GM19395 (cell line): ENCODE measurements at regions not wholly inside any gene's neighbourhood (a gene's known extent, or its start where the extent isn't known, plus 50 kb on each side); places are given as distances from the start of the nearest gene placed in this dataset.
"Not testable (repeated sequence)": the region's sequence is repeated elsewhere in the genome, so short reads cannot be mapped to it uniquely, and the experiment has no call there.

Experiments used
- ATAC-seq: cut with Tn5 transposase; IDR thresholded peaks from one replicate; pipeline ENCODE4 v1.9.1; 2021; ENCODE audit warnings: mild to moderate bottlenecking, moderate library complexity; ENCODE audit not compliant: unreplicated experiment

DNA sequence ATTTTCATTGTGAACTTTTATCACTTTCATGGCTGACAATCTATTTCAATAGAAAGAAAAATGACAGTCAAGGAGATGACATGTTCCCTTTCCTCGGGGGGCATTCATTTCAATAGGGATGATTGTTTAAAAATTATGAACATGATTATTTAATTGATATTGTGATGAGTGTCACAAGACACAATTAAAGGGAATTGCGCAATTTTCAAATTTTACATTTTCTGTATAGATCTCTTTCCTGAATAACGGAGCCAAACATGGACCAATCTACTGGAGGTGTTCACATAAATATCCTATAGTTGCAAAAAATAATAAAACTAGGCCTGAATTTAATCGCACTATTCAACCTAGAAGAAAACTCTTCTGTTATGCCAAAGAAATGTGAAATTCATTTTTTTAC is 1274.6 kb downstream of the SLITRK5 start:
- ATAC-seq: no peak

DNA sequence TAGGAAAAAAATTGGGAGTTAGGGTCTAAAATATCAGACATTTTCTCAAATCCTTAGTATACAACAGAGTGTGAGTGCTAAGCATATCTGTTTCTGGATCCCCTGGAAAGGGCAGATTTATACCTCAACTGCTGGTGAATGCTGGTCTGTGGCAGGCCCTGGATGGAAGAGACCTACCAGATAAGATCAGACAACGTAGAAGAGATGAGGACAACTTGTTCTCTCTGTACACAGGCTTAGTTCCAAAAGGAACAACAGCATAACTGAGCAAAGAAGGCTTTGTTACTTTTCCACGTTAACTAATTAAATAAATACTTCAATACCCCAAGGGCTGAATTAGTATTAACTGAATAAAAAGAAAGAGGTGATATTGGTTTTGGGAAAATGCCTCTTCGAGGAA is 1277.3 kb downstream of the SLITRK5 start:
- ATAC-seq: no peak

DNA sequence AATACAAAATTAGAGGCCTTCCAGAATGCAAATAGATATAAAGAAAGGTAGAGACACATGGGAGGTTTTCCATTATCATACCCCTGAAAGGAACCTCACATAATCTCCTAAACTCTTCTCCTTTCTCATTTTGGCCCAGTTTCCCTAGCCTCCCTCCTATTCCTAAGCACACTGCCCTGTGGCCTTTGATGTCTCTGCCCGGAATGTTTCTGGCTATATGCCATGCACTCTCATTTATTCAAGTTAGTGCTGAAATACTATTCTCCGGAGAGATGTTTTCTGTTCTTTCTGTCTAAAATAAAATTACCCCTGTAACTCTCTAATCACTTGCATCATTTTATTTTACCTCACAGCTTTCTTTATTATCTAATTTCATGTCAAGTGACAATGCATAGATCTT is 1287.7 kb downstream of the SLITRK5 start:
- ATAC-seq: no peak

DNA sequence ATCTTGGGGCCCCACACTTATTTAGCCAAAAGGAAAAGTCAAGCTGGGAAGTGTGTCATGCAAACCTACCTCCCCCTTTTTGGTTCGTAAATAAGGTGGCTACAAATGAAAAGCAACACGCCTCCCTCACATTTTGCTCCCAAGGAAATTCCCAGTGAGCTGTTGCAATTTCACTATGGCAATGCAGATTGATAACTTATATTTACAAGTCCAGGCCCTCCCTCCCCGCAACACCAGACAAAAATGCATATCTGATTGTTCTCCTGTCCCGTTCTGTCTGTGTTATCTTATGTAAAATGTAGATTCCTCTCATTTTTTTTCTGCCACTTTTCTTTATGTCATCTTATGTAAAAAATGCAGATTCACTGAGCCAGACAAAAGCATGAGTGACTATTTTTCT is 1305.3 kb downstream of the SLITRK5 start:
- no peak for ATAC-seq

DNA sequence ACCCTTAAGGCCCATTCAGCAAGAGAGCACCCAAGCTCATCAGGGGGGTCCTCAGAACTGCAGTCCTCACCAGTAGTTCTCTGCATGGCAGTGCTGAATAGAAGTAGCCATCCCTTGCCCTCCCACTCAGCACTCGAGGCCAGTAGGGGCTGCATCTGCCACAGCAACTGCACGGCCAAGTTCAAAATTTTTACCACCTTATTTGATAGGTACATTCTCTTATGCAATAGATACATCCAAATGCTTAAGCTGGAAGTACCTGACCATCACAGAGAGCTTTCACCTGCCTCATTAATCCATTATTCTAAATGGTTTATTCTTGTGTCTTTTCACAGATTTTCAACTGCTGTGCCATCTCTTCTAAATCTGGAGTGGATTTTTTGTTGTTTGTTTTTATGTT is 1307.4 kb downstream of the SLITRK5 start:
- ATAC-seq: no peak

DNA sequence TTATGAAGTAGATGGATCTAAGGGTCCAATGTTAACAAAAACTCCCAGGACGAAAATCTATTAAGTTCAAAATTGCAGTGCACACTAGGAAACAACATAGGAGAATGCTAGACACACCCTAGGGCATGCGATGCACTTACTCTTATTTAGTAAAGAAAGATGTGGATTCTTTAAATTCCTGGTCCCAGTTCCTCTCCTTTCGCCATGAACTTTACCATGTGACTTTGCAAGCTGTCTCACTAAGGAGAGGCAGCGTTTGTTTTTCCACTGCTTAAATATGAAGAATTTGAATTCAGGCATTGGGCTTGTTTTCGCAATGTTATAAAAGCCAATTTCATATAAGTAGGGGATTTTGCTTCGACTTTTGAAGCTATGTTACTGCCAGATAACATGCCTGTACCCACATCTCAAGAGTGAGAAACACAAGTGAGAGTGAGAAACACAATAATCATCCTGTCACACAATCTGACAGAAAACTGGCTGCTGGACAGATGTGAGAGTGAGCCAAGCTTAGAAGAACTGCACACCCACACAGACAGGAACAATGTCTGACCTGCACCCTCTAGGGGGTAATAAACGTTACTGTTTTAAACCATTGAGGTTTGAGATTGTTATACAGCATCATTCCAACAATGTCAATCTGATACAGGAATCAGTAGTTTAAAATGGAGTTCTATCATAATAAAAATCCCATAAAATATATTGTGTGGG is 1308.4 kb downstream of the SLITRK5 start:
- ATAC-seq: no peak

DNA sequence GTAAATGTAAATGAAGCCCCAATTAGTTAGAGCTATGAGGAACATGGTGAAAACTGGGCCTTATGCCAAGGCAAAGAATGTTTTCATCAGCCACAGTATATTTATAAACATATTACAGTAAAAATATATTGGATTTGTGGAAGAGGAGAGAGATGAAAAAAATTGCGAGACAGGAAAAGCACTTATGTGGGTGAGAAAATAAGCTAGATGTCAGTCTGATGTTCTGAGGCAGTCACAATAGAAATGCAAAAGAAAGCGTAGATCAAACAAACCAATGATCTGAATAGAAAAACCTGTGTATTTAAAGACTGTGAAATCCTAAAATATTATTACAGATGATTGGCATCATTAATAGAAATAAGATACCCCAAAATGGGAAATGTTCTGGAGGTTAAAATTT is 1332.5 kb downstream of the SLITRK5 start:
- no peak for ATAC-seq

DNA sequence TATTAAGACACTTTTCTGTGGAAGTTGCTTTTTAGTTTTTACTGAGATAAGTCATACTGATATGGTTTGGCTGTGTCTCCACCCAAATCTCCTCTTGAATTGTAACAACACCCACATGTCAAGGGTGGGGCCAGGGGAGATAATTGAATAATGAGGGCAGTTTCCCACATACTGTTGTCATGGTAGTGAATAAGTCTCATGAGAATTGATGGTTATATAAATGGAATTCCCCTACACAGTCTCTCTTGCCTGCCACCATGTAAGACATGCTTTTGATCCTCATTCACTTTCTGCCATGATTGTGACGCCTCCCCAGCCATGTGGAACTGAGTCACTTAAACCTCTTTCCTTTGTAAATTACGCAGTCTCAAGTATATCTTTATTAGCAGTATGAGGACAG is 1340.4 kb downstream of the SLITRK5 start:
- no peak for ATAC-seq

DNA sequence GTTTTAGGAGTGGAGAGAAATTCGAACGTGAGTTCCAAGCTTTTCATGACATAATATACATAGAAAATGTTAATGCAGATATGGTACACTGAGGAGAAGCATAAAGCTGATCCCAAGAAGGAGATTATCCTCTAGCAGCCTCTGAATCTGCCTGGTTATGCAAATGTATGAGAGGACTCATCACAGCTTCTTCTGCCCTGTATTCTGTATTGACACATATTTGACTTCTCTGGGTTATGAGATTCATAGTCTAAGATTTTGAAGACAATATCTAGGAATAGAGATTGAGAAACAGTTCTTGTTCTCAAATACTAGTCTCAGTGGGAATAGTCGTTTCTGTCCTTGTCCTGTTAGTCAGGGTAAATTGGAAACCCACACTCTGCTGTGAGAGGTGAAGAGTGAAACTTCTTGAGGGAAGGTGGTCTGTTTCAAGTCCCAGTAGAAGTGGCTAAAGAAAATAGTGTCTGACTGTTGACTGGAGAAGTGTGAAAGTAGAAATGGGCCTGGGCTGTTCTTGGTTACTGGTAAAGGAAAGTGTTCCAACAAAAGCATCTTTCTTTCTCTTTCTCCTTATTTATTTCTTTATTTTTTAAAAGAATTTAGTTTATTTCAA is 1356.6 kb downstream of the SLITRK5 start:
- no peak for ATAC-seq

DNA sequence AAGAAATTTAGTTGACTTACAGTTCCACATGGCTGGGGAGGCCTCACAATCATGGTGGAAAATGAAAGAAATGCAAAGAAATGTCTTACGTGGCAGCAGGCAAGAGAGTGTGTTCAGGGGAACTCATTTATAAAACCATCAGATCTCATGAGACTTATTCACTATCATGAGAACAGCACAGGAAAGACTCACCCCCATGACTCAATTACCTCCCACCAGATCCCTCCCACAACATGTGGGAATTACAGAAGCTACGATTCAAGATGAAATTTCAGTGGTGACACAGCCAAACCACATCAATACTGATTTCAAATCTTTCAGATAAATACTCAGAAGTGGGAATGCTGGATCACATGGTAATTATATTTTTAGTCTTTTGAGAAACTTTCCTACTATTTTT is 1357.9 kb downstream of the SLITRK5 start:
- no peak for ATAC-seq

DNA sequence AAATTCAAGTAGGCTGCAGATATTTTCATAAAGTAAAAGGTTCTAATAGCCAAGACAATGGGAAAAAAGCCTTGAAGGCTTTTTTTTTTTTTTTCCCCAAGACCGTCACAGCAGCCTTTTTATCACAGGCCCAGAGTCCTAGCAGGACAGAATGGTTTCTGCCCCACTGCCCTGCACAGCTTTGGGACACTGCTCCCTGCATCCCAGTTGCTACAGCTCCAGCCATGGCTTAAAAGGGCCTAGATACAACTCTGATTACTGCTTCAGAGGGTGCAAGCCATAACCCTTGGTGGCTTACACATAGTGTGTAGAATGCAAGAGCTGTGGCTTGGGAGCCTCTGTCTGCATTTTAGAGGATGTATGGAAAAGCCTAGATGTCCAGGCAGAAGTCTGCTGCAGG is 1362.8 kb downstream of the SLITRK5 start:
- ATAC-seq: no peak

DNA sequence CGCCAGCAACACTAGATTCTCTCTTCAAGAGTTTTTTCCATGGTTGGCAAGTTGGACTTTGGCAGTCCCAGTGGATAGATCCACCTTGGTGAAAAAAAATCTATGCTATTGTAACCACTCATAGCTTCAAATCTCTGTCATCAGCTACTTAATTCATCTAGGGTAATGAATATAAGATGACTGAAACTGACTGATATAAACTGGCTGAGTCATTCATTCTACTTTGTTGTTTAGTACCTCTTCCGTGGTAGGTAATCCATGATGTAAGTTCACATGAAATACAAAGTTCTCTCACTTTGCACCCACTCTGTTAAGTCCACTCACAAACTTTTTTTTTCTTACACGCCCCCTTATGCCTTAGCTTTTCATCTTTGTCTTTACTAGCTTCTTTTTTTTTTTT is 1381.5 kb downstream of the SLITRK5 start:
- no peak for ATAC-seq

DNA sequence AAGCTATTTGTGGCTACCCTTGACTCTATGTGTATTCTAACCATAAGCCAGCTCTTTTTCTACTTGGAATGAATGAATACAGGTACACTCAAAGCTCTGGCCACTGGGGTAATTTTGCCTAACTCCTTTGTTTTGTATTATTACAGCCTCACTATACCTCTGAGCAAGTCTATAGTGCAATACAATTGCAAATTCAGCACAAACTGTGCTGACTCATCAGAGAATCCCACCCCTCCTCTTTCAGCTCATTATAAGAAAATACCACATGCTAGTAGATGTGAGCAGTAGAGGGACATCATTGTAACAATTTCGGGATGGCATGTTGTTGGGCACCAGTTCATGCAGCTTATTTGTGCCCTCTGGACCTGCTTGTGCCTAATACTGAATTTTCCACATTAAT is 1382.2 kb downstream of the SLITRK5 start:
- no peak for ATAC-seq

DNA sequence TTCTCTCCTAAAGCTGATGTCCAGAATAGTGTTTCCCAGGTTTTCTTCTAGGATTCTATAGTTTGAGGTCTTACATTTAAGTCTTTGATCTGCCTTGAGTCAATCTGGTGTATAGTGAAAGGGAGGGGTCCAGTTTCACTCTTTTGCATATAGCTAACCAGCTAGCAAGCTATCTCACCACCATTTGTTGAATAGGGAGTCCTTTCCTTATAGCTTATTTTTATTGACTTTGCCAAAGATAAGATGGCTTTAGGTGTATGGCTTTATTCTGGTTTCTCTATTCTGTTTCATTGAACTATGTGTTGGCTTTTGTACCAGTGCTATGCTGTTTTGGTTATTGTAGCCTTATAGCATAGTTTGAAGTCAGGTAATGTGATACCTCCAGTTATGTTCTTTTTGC is 1386.1 kb downstream of the SLITRK5 start:
- no peak for ATAC-seq

DNA sequence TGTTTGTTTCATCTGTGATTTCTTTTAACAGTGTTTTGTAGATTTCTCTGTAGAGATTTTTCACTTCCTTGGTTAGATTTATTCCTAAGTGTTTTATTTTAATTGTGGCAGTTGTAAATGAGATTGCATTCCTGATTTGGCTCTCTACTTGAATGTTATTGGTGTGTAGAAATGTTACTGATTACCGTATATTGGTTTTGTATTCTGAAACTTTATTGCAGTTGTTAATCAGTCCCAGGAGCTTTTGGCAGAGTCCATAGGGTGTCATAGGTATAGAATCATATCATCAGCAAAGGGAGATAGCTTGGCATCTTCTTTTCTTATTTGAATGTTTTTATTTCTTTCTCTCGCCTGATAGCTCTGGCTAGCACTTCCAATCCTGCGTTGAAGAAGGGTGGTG is 1386.7 kb downstream of the SLITRK5 start:
- ATAC-seq: no peak

DNA sequence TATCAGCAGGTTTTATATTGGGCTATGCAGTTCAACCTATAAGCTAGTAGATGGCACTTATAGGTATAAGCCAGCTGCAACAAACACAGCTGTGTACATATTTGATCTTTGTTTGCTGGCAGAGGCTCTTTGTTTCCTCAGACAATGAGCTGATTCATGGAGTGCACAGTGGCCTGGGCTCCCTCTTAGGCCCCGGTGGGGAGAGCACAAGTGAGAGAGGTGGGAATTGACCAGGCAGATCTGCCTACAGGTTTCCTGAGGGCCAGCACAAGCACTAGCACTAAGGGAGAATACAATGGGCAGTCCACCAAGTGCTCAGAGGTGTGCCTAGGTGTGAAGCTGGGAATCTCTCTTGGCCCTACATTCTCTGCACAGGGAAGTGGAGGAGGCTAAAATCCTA is 1390.7 kb downstream of the SLITRK5 start:
- ATAC-seq: no peak

DNA sequence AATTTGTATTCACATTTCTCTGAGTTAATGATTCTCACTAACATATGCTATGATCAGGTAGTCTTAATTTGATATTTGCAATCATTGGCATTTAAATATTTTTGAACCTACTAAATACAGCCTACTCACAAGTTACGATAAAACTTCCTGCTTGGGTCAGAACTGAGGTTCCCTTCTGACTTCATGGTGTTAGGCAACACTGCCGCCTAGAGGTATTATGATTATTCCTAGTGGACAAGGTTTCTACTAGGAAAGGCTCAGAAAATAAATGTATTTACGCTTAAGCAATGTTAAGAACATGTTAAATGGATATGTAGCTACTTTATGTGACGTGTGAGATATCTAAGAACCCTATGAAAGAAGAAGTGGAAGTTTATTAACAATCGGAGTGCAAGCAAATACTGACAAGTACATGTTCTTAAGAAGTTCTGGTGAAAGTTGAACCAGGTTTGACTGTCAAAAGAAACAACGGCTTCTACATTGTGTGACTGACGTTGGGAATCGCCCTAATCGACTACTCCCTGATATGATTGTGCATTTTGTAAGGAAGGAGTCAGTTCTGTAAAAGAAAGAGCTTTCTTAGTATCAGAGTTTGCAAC is 1395.8 kb downstream of the SLITRK5 start:
- peak; percentile 54 for ATAC-seq

DNA sequence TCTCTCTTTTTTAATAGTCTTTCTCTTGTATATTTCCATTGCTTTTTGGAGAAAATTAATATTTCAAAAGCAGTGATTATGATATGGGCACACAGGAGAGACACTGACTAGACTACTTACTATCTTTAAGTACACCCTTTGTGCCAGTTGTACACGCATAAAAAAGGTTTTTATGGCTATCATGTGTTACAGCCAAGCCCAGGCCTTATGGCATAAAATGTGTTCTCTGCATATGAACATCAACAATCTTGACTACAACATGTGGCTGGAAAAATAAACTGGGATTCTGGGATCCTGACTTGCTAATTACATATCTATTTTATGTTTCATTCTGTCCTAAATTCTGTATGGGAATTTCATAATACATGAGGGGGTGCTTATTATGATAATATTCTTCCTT is 1401.8 kb downstream of the SLITRK5 start:
- no peak for ATAC-seq

DNA sequence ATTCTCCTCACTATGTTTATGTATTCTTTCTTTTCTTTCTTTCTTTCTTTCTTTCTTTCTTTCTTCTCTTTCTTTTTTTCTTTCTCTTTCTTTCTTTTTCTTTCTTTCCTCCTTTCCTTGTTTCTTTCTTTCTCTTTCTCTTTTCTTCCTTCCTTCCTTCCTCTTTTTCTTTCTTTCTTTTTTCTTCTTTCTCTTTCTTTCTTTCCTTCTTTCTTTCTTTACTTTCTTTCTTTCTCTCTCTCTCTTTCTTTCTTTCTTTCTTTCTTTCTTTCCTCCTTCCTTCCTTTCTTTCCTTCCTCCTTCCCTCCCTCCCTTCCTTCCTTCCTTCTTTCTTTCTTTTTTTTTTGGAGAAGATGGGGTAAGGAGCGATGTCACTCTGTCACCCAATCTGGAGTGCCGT is 1405.5 kb downstream of the SLITRK5 start:
- no peak for ATAC-seq

DNA sequence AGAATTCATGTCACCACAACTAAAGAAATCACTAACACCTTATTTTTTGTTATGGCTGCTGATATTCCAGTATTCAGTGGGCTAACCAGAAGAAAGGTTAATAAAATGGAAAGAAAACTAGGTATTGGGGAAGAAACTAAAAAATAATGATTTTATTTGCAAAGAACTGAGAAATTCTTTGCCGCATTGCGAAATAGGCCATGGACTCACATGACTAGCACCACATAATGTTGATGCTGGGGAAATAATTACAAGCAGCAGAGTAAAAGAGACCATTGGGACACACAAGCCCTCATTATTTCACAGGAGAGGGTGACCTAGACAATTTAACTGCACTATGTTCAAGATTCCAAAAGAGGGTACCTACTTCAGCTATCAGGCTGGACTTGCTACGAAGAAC is 1411.5 kb downstream of the SLITRK5 start:
- no peak for ATAC-seq

DNA sequence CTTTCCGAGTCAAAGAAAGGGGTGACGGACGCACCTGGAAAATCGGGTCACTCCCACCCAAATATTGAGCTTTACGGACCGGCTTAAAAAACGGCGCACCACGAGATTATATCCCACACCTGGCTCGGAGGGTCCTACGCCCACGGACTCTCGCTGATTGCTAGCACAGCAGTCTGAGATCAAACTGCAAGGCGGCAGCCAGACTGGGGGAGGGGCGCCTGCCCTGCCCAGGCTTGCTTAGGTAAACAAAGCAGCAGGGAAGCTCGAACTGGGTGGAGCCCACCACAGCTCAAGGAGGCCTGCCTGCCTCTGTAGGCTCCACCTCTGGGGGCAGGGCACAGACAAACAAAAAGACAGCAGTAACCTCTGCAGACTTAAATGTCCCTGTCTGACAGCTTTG is 1416.9 kb downstream of the SLITRK5 start:
- ATAC-seq: not testable (repeated sequence)

DNA sequence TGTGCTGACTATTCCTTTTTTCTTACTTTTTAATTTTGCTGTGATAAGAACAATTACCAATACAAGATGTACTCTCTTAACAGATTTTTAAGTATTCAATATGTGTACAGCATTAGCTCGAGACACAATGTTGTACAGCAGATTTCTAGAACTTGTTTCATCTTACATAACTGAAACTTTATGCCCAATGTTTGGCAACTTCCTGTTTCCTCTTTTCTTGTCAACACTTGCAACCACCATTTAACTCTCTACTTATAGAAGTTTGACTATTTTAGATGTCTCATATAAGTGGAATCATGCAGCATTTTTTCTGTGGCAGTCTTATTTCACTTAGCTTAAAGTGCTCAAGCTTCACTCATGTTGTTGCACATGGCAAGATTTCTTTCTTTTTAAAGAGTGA is 1426.8 kb downstream of the SLITRK5 start:
- ATAC-seq: no peak

DNA sequence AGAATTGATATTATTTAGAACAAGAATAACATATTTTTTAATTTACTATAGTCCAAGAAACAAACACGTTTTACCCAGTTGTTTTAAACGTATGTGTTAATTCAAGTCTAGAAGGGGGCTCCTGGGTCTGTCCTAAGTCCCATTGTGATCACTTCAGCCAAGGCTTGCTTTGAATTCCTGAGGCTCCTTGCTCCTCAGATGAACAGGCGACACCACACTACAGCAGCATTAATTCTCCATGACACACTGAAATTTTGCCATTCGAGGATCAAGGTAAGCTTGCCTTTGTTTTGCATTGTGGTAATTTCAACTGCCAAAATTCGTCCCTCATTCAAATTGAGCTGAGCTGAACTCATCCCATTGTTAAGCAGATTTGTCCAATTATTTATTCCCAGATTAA is 1442.6 kb downstream of the SLITRK5 start:
- ATAC-seq: no peak
